SIG-M5 treated with dmso at 0.1 percent for 504 hours (cell line): ENCODE measurements at regions not wholly inside any gene's neighbourhood (a gene's known extent, or its start where the extent isn't known, plus 50 kb on each side); places are given as distances from the start of the nearest gene placed in this dataset.

Source experiments
- DNase-seq: peaks from one replicate; lab custom pipeline; 2025; ENCODE audit not compliant: unreplicated experiment; lab: John Stamatoyannopoulos, UW

- DNase-seq, result no peak
These were observed 160.2 kb downstream of the CYYR1 start for GRCh38 chr21:26412885-26413284.

- no peak for DNase-seq
These were observed 163.4 kb downstream of the CYYR1 start for GRCh38 chr21:26409735-26410134.

GRCh38 chr21:26408511-26408910, 164.6 kb downstream of the CYYR1 start:
- no peak for DNase-seq

- DNase-seq, result no peak
These were observed 166.6 kb downstream of the CYYR1 start for GRCh38 chr21:26406526-26406925.

GRCh38 chr21:26405735-26406361, 167.2 kb downstream of the CYYR1 start:
- DNase-seq, result no peak

GRCh38 chr21:26405071-26405470, 168.0 kb downstream of the CYYR1 start:
- DNase-seq, result no peak

- DNase-seq, result no peak
These were observed 168.8 kb downstream of the CYYR1 start for GRCh38 chr21:26404288-26404687.

- no peak for DNase-seq
These were observed 169.8 kb downstream of the CYYR1 start for GRCh38 chr21:26403321-26403720.

GRCh38 chr21:26397545-26397944, 175.5 kb downstream of the CYYR1 start:
- DNase-seq, result no peak

- no peak for DNase-seq
These were observed 178.7 kb downstream of the CYYR1 start for GRCh38 chr21:26394341-26394740.

- no peak for DNase-seq
These were observed 181.9 kb downstream of the CYYR1 start for GRCh38 chr21:26391166-26391565.

- DNase-seq, result peak; percentile 75
These were observed 183.0 kb downstream of the CYYR1 start for GRCh38 chr21:26389971-26390641.

- no peak for DNase-seq
These were observed 184.3 kb downstream of the CYYR1 start for GRCh38 chr21:26388731-26389231.

GRCh38 chr21:26385721-26386120, 187.4 kb downstream of the CYYR1 start:
- DNase-seq, result peak; percentile 87

- DNase-seq, result no peak
These were observed 193.5 kb downstream of the CYYR1 start for GRCh38 chr21:26379561-26379960.

- DNase-seq, result no peak
These were observed 195.9 kb downstream of the CYYR1 start for GRCh38 chr21:26377111-26377694.

- DNase-seq, result no peak
These were observed 198.3 kb downstream of the CYYR1 start for GRCh38 chr21:26374817-26375216.

- no peak for DNase-seq
These were observed 198.2 kb upstream of the APP start for GRCh38 chr21:26368591-26369320.

GRCh38 chr21:26366781-26367180, 196.2 kb upstream of the APP start:
- no peak for DNase-seq

GRCh38 chr21:26365849-26366248, 195.3 kb upstream of the APP start:
- DNase-seq, result no peak

- DNase-seq, result no peak
These were observed 181.1 kb upstream of the APP start for GRCh38 chr21:26351661-26352060.

- no peak for DNase-seq
These were observed 162.3 kb upstream of the APP start for GRCh38 chr21:26332867-26333266.
